ENCODE measurements at regions not wholly inside any gene's neighbourhood (a gene's known extent, or its start where the extent isn't known, plus 50 kb on each side); places are given as distances from the start of the nearest gene placed in this dataset.
"Not testable (repeated sequence)": the region's sequence is repeated elsewhere in the genome, so short reads cannot be mapped to it uniquely, and the experiment has no call there.

- DNase-seq = no peak
These were observed 457.5 kb downstream of the EDEM1 start for GRCh38 chr3:5644773-5645670.

GRCh38 chr3:5645692-5646410 lies 458.3 kb downstream of the EDEM1 start:
- DNase-seq = no peak

- no peak for DNase-seq
These were observed 462.8 kb downstream of the EDEM1 start for GRCh38 chr3:5650303-5650702.

GRCh38 chr3:5651351-5651750 lies 463.8 kb downstream of the EDEM1 start:
- no peak for DNase-seq

GRCh38 chr3:5653426-5654143 lies 466.1 kb downstream of the EDEM1 start:
- no peak for DNase-seq

GRCh38 chr3:5657106-5657505 lies 469.6 kb downstream of the EDEM1 start:
- DNase-seq = peak; percentile 36

- no peak for DNase-seq
These were observed 476.1 kb downstream of the EDEM1 start for GRCh38 chr3:5663601-5664000.

- peak; percentile 15 for DNase-seq
These were observed 478.9 kb downstream of the EDEM1 start for GRCh38 chr3:5666455-5666854.

- no peak for DNase-seq
These were observed 486.0 kb downstream of the EDEM1 start for GRCh38 chr3:5673521-5673920.

- peak; percentile 21 for DNase-seq
These were observed 487.8 kb downstream of the EDEM1 start for GRCh38 chr3:5675319-5675718.

GRCh38 chr3:5677555-5677954 lies 490.0 kb downstream of the EDEM1 start:
- DNase-seq = no peak

- no peak for DNase-seq
These were observed 490.7 kb downstream of the EDEM1 start for GRCh38 chr3:5678248-5678647.

GRCh38 chr3:5678844-5679243 lies 491.3 kb downstream of the EDEM1 start:
- DNase-seq = no peak

GRCh38 chr3:5687230-5687629 lies 499.7 kb downstream of the EDEM1 start:
- no peak for DNase-seq

- no peak for DNase-seq
These were observed 503.0 kb downstream of the EDEM1 start for GRCh38 chr3:5690490-5690889.

GRCh38 chr3:5690904-5691532 lies 503.5 kb downstream of the EDEM1 start:
- DNase-seq = no peak

- no peak for DNase-seq
These were observed 504.9 kb downstream of the EDEM1 start for GRCh38 chr3:5692446-5692845.

- DNase-seq = no peak
These were observed 506.8 kb downstream of the EDEM1 start for GRCh38 chr3:5694266-5694665.

- no peak for DNase-seq
These were observed 511.3 kb downstream of the EDEM1 start for GRCh38 chr3:5698851-5699250.

GRCh38 chr3:5699313-5699712 lies 511.8 kb downstream of the EDEM1 start:
- DNase-seq = no peak

- DNase-seq = no peak
These were observed 512.3 kb downstream of the EDEM1 start for GRCh38 chr3:5699811-5700210.

- not testable (repeated sequence) for DNase-seq
These were observed 513.5 kb downstream of the EDEM1 start for GRCh38 chr3:5701005-5701404.

GRCh38 chr3:5707794-5708193 lies 520.3 kb downstream of the EDEM1 start:
- DNase-seq = no peak
